ENCODE measurements at regions not wholly inside any gene's neighbourhood (a gene's known extent, or its start where the extent isn't known, plus 50 kb on each side); places are given as distances from the start of the nearest gene placed in this dataset.

DNA sequence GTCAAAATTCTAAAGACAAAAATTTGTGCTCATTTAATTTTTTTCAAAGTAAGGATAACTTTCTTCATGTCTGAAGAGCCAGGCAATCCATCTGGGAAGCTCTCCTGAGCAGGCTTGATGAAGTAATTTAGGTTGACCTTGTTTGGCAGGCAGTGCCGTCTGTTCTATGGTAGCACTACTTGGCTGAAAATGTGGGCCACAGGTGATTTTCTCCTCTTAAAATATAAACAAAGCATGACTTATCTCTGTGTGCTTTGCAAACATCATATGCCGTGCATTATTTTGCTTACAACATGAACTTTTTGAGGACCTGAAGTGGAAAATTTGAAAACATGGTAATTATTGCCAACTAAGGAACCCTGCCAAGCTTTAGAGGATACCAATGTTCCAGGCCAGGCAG lies 143.2 kb downstream of the RAP2B start:
- Histone ChIP-seq H3K4me1 (ENCODE audit: low read depth) (no peaks in the 10 kb centered on the region), H3K27ac (no peak overlapping the region), H3K4me3 (no peak overlapping the region), H3K36me3 (no peaks in the 10 kb centered on the region), H3K9me3 (ENCODE audit: low read depth) (no peaks in the 10 kb centered on the region), H3K27me3 (no peaks in the 10 kb centered on the region)
- DNase-seq (ENCODE audit: low read depth in 1 of 2, low spot score in 1 of 2): no peak
- TF ChIP-seq, protein P1, sequence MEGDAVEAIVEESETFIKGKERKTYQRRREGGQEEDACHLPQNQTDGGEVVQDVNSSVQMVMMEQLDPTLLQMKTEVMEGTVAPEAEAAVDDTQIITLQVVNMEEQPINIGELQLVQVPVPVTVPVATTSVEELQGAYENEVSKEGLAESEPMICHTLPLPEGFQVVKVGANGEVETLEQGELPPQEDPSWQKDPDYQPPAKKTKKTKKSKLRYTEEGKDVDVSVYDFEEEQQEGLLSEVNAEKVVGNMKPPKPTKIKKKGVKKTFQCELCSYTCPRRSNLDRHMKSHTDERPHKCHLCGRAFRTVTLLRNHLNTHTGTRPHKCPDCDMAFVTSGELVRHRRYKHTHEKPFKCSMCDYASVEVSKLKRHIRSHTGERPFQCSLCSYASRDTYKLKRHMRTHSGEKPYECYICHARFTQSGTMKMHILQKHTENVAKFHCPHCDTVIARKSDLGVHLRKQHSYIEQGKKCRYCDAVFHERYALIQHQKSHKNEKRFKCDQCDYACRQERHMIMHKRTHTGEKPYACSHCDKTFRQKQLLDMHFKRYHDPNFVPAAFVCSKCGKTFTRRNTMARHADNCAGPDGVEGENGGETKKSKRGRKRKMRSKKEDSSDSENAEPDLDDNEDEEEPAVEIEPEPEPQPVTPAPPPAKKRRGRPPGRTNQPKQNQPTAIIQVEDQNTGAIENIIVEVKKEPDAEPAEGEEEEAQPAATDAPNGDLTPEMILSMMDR (IDR thresholded peaks at IDR 0.05; ENCODE audit: low read depth, low read length): no peak

DNA sequence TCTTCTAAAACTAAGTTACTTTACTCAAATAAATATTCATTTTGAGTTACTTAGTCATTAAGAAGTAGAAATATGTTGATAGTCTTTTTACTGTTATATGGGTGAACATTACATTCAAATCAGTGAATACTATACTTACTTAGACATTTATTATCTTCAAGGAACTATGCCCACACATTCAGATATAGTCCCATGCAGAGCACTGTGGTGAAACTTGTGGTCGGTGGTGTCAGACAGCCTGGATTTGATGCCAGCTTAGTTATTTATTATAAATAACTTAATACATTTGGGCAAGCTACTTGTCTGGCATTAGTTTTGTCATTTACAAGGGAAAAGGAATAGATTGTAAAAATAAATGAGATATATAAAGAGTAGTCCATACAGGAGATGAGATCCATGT lies 149.5 kb downstream of the RAP2B start:
- no peaks in the 10 kb centered on the region for H3K9me3 ChIP-seq (ENCODE audit: low read depth)
- DNase-seq (ENCODE audit: low read depth in 1 of 2, low spot score in 1 of 2): peak in 1 of 2 donors; percentile 33
- H3K36me3 ChIP-seq: no peaks in the 10 kb centered on the region
- H3K27ac ChIP-seq: no peak overlapping the region
- TF ChIP-seq, protein P1 (IDR thresholded peaks at IDR 0.05; ENCODE audit: low read depth, low read length): no peak
- no peak overlapping the region for H3K4me3 ChIP-seq
- H3K4me1 ChIP-seq (ENCODE audit: low read depth): no peaks in the 10 kb centered on the region
- no peaks in the 10 kb centered on the region for H3K27me3 ChIP-seq

DNA sequence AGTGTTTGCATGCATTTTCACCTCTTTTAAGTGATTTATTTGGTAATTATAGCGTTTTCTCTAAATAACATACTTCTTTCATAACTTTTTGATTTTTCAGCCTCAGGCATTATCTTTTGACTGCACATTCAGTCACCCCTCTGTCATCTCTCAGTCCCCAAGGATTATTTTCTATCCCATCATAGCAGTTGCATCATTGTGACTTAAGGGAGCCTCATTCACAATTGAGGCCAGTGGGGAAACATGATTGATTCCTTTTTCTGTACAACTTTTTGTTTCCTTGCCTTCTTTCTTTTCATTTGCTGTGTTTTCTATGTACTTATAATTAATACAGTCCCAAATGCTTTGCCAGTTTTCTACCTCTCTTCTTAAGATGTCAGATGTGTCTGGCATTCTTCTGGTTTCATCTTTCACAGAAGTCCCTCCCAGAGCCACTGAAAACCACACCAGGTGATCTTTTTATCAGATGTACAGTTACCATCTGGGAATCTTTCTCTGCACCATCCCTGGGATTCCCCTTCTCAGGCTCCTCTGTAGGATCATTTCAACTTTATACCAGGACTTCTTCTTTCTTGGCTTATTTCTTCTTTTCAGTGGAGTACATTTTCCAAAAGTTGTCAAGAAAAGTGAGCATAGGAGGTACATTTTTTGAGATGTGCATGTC lies 151.4 kb downstream of the RAP2B start:
- TF ChIP-seq, protein P1 (IDR thresholded peaks at IDR 0.05; ENCODE audit: low read depth, low read length): no peak
- Histone ChIP-seq H3K27me3 (no peaks in the 10 kb centered on the region), H3K27ac (no peak overlapping the region), H3K4me3 (no peak overlapping the region), H3K4me1 (ENCODE audit: low read depth) (no peaks in the 10 kb centered on the region), H3K36me3 (no peaks in the 10 kb centered on the region), H3K9me3 (ENCODE audit: low read depth) (no peaks in the 10 kb centered on the region)
- no peak for DNase-seq (ENCODE audit: low read depth in 1 of 2, low spot score in 1 of 2)

DNA sequence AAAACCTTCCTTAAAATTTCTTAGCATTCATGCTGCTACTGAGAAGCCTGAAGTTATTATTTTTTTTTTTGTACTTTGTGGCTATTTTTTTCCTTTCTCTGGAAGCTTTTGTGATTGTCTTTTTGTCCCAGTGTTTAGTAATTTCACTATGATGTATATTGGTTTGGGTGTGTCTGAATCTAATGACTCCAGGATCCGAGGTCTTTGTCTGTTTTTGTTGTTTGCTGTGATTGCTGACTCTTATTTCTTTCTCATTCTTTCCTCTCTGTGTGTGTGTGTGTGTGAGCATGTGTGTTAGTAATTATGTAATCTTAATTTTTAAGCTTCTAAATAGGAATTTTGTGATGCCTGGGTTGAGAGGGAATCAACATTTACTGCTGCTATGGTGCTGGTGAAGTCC lies 152.0 kb downstream of the RAP2B start:
- Histone ChIP-seq H3K36me3 (no peaks in the 10 kb centered on the region), H3K4me1 (ENCODE audit: low read depth) (no peaks in the 10 kb centered on the region), H3K9me3 (ENCODE audit: low read depth) (no peaks in the 10 kb centered on the region), H3K27ac (no peak overlapping the region), H3K27me3 (no peaks in the 10 kb centered on the region), H3K4me3 (no peak overlapping the region)
- DNase-seq (ENCODE audit: low read depth in 1 of 2, low spot score in 1 of 2): no peak
- TF ChIP-seq, protein P1 (IDR thresholded peaks at IDR 0.05; ENCODE audit: low read depth, low read length): no peak

DNA sequence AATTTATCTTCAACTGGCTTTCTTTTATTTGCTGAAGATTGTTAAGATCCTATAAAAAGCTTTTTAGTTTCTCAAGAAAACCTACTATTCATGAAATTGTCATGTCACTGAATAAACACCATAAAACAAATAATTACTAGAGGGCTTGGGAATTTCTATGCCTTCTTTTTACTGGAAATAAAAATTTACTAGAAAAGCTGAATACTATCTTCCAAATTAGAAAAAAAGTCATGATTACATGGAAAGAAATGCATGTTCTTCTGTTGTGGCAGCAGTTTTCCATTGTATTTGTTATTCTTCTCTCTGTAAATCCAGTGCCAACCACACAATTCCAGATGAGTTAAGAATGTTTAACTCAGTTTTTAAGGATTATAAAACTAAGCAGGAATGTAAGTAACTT lies 153.8 kb downstream of the RAP2B start:
- H3K27ac ChIP-seq: no peak overlapping the region
- H3K27me3 ChIP-seq: no peaks in the 10 kb centered on the region
- H3K4me1 ChIP-seq (ENCODE audit: low read depth): no peaks in the 10 kb centered on the region
- no peak overlapping the region for H3K4me3 ChIP-seq
- no peaks in the 10 kb centered on the region for H3K36me3 ChIP-seq
- no peaks in the 10 kb centered on the region for H3K9me3 ChIP-seq (ENCODE audit: low read depth)
- TF ChIP-seq, protein P1 (IDR thresholded peaks at IDR 0.05; ENCODE audit: low read depth, low read length): no peak
- DNase-seq (ENCODE audit: low read depth in 1 of 2, low spot score in 1 of 2): no peak

All from cardiac muscle cell (in vitro differentiated cells and primary cell).